ENCODE measurements at regions not wholly inside any gene's neighbourhood (a gene's known extent, or its start where the extent isn't known, plus 50 kb on each side); places are given as distances from the start of the nearest gene placed in this dataset.

- TF ChIP-seq ARID4B (CRISPR knock-in tag; IDR thresholded peaks at IDR 0.05; ENCODE audit: borderline replicate concordance): no peak
- TF ChIP-seq TCF7 (CRISPR knock-in tag; IDR thresholded peaks at IDR 0.05; ENCODE audit: low read depth): no peak
- TF ChIP-seq, protein P1, sequence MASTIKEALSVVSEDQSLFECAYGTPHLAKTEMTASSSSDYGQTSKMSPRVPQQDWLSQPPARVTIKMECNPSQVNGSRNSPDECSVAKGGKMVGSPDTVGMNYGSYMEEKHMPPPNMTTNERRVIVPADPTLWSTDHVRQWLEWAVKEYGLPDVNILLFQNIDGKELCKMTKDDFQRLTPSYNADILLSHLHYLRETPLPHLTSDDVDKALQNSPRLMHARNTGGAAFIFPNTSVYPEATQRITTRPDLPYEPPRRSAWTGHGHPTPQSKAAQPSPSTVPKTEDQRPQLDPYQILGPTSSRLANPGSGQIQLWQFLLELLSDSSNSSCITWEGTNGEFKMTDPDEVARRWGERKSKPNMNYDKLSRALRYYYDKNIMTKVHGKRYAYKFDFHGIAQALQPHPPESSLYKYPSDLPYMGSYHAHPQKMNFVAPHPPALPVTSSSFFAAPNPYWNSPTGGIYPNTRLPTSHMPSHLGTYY (CRISPR knock-in tag; IDR thresholded peaks at IDR 0.05): no peak
Observed at GRCh38 chr5:86807046-86808031, 189.6 kb downstream of the COX7C start (continued).

GRCh38 chr5:86814315-86814714 is 196.6 kb downstream of the COX7C start:
- Mint-ChIP-seq H3K36me3 (no peaks in the 10 kb centered on the region), H3K9me3 (no peaks in the 10 kb centered on the region), H3K27ac (no peak overlapping the region), H3K4me1 (no peaks in the 10 kb centered on the region), H3K4me3 (no peak overlapping the region), H3K27me3 (ENCODE audit: low read depth) (no peaks in the 10 kb centered on the region)
- ATAC-seq (no peak), DNase-seq (ENCODE audit: low spot score) (no peak)
- TF ChIP-seq E2F5 (CRISPR knock-in tag; IDR thresholded peaks at IDR 0.05) (no peak), FOXP1 (CRISPR knock-in tag; IDR thresholded peaks at IDR 0.05; ENCODE audit: borderline replicate concordance) (no peak)
- ChIA-PET POLR2A (no interaction called here), CTCF (no interaction called here)

DNA sequence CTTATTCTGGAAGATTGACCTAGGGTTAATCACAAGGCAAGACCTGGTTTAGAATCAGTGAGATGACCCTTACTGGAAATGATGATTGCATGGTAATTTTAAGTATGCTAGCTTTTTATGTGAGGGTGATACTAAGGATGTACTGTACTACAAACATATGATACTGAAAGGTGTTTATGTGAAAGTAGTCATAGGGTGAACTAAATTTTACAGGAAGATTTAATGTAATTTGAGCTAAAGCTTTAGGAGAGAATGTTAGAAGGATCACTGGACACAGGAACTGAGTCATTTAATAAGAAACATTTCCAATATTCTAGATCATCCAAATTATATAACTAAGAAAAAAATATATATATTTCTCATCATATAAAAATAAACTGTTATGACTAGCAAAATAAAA is 197.2 kb downstream of the COX7C start:
- H3K27ac Mint-ChIP-seq: no peak overlapping the region
- ChIA-PET POLR2A (no interaction called here), CTCF (no interaction called here)
- no peak for DNase-seq (ENCODE audit: low spot score)
- H3K27me3 Mint-ChIP-seq (ENCODE audit: low read depth): no peaks in the 10 kb centered on the region
- ATAC-seq: no peak
- H3K4me3 Mint-ChIP-seq: no peak overlapping the region
- TF ChIP-seq GTF2I (CRISPR knock-in tag; conservative IDR thresholded peaks at IDR 0.05): no peak
- no peak for TF ChIP-seq ZNF671 (CRISPR knock-in tag; IDR thresholded peaks at IDR 0.05)
- TF ChIP-seq, protein P2, sequence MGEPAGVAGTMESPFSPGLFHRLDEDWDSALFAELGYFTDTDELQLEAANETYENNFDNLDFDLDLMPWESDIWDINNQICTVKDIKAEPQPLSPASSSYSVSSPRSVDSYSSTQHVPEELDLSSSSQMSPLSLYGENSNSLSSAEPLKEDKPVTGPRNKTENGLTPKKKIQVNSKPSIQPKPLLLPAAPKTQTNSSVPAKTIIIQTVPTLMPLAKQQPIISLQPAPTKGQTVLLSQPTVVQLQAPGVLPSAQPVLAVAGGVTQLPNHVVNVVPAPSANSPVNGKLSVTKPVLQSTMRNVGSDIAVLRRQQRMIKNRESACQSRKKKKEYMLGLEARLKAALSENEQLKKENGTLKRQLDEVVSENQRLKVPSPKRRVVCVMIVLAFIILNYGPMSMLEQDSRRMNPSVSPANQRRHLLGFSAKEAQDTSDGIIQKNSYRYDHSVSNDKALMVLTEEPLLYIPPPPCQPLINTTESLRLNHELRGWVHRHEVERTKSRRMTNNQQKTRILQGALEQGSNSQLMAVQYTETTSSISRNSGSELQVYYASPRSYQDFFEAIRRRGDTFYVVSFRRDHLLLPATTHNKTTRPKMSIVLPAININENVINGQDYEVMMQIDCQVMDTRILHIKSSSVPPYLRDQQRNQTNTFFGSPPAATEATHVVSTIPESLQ (CRISPR knock-in tag; IDR thresholded peaks at IDR 0.05): no peak
- TF ChIP-seq, protein P3, sequence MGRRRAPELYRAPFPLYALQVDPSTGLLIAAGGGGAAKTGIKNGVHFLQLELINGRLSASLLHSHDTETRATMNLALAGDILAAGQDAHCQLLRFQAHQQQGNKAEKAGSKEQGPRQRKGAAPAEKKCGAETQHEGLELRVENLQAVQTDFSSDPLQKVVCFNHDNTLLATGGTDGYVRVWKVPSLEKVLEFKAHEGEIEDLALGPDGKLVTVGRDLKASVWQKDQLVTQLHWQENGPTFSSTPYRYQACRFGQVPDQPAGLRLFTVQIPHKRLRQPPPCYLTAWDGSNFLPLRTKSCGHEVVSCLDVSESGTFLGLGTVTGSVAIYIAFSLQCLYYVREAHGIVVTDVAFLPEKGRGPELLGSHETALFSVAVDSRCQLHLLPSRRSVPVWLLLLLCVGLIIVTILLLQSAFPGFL (CRISPR knock-in tag; IDR thresholded peaks at IDR 0.05; ENCODE audit: borderline replicate concordance): no peak
- TF ChIP-seq SMAD4 (CRISPR knock-in tag; IDR thresholded peaks at IDR 0.05): no peak
- H3K9me3 Mint-ChIP-seq: no peaks in the 10 kb centered on the region
- no peaks in the 10 kb centered on the region for H3K4me1 Mint-ChIP-seq
- no peaks in the 10 kb centered on the region for H3K36me3 Mint-ChIP-seq
